GM21528 (cell line): ENCODE measurements at regions not wholly inside any gene's neighbourhood (a gene's known extent, or its start where the extent isn't known, plus 50 kb on each side); places are given as distances from the start of the nearest gene placed in this dataset.

Experiments used
- ATAC-seq: cut with Tn5 transposase; IDR thresholded peaks from one replicate; pipeline ENCODE4 v1.9.1; 2021; ENCODE audit warnings: mild to moderate bottlenecking, moderate library complexity; ENCODE audit not compliant: unreplicated experiment, low FRiP score

DNA sequence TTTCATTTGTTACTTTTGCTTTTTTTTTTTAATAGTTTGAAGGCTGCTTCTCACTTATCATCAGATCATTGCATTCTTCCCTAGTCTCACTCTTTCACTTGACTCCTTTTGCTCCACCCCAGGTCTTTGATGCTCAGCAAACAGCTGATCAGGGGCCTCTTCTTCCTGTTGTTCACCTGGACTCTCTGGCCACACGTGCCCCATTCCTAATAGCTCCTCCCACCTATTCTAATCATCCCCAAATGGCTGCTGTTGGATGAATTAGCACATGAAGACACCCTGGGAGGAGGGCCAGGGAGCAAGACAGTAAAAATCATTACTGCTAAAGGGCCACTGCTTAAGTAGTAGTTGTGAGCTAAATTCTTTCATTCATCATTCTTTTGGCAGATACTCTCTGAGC, 119.5 kb downstream of the MAB21L3 start:
- ATAC-seq = no peak

DNA sequence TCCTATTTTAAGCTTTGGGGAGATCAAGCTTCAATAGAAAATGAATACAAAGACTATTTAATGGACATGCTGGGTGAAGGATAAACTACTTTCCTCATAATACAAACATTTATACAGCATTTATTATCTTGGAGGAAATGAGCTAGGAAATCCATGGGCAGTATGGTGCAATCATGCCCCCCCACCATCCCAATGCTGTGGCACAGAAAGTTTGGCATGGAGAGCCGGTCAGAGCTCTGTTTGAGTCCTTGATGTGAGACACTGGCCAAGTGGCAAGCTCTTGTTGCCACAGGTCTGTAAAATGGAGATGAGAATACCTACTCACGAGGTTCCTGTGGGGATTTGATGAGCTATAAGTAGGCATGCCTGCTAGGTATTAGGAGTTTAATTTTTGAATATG, 120.6 kb downstream of the MAB21L3 start:
- ATAC-seq = no peak

DNA sequence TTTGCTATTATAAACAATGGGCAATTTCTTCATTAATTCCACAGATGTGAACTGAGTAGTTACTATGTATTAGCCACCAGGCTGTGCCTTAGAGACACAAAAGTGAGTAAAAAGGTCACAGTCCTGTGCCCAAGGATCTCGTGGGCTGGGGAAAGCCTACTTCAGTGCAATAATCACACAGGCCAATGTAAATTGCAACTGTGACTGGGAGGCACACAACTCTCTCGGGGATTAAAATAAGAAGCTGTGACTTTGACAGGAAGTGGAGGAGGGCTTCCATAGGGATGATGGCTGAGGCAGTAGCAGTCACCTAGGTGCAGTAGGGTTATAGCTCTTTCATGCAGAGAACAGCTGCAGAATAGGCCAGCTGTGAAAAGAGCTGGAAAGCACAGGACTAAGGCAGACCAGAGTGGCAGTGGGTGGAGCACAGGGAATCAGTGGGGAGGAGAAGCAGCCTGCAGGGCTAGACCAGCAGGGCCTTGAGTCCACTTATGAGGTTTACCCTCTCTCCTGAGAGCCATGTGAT, 121.9 kb downstream of the MAB21L3 start:
- no peak for ATAC-seq

DNA sequence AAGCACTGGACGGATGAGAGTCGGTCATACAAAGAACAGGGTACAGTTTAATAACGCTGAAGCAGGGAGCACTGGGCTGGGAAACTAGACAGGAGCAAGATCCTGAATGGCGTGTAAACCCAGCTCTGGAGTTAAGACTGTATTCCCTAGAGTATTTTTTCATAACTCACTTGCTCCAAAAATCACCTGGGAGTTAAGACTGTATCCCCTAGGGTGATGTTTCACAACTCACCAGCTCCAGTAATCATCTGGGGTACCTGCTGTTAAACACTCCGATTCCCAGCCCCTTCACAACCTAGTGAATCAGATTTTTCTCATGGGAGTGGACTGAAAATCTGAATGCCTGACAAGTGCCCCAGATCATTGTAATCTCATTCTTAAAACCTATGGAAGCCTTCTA, 123.2 kb downstream of the MAB21L3 start:
- no peak for ATAC-seq

DNA sequence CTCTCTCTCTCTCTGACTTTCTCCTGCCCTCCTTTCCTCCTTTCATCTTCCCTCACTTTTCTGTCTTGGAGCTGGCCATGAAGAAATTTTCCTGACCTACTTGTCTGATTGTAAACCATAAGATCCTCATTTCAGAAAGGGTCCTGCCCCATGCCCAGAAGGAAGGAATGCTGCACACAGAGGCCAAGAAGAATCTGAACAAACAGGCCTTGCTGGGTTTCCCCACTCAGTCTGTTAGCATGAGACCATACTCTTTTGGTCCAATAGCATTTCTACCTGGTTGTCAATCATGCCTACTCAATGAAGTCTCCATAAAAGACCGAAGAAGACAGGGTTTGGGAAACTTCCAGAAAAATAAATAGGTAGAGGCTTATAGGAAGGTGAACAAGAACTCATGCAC, 128.7 kb downstream of the MAB21L3 start:
- ATAC-seq = no peak

DNA sequence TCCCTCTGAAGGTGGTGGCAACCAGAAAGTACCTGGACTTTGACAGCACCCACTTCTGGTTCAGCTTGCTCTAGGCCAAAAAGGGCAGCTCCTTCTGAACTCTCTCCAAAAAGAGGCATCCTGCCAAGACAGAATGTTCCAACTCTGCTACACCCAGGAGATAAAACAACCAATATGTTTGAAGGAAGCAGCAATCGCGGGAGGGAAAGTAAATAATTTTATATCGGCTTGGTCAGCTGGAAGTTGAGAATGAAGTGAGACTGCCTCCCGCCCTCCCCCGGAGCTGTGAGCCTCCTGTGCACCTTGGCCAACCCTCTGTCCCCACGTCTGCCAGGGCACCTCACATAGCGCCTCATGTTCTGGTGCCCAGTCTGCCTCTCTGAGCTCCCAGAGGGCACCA, 130.3 kb upstream of the ATP1A1 start:
- no peak for ATAC-seq

DNA sequence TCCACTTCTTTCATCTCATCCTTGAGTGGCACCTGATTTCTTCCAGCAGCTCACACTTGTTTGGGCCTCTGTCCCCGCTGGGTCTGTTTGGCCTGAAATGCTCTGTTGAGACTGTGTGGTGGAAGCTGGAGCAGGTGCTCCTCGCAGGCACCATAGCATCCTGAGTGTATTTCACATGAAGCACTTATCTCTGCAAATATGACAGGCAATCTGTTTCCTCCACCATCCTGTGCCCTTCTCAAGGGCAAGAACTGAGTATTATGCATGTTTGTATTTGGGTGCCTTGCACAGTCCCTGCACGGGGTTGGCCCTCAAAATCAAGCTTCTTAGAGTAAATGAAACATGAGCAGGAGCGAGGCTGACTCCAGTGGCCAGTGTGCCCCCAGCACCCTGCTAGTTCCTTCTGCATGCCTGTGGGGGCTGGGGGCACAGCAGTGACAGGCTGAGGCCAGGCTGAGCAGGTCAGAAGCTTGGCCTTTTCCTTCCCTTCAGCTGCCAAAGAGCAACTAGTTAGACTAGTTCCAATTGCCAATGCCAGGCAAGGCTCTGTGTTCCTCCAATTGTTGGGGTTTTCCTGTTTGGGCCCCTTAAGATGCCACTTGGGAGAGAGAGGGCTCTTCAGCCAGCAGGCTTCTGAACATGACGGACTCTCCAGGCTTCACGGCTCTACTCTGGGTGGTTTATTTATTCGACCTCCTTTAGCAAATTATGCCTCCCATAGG, 129.6 kb upstream of the ATP1A1 start:
- no peak for ATAC-seq

DNA sequence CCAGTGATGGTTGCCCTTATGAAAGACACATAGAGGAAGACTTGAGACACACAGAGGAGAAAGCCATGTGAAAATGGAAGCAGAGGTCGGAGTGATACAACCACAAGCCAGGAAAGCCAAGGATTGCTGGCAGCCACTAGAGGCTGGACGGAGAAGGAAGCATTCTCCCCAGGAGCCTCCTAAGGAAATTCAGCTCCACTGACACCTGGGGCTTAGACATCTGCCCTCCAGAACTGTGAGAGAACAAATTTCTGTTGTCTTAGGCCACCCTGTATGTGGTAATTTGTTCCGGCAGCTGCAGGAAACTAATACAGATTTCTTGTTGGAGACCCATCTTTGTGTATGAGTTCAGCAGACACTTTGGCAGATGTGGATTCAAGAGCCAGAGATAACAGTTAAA, 126.9 kb upstream of the ATP1A1 start:
- no peak for ATAC-seq

DNA sequence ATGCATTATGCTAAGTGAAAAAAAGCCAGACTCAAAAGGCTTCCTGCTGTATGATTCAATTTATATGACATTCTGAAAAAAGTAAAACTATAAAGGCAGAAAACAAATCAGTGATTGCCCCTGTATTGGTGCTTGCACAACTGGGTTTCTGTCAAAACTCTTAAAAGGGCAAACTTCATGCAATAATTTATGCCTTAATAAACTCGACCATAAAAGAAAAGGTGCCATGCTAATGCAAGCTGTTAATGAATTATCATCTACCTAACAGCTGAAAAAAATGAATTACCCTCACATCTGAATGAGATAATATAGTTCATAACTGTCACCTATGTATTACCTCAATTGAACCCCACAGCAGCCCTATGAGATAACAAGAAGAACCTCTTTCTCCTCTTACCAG, 120.8 kb upstream of the ATP1A1 start:
- ATAC-seq = no peak

DNA sequence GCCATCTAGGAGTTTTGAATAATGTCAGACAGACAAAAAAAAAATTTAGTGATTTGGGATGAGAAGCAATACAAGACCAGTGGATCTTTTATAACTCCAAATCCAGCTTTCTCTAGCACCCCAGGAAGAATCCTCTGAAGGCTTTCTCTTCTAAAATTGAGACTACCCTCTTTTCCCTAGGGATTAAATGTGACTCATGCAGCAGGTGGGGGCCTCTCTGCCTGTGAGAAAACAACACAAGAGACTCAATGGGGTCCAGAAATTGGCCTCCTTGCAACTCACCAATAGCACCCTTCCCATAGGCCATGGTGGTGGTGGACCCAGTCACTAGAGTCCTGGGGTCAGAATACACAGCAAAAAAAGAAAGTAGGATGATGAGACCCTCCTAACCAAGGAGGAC, 120.3 kb upstream of the ATP1A1 start:
- no peak for ATAC-seq

DNA sequence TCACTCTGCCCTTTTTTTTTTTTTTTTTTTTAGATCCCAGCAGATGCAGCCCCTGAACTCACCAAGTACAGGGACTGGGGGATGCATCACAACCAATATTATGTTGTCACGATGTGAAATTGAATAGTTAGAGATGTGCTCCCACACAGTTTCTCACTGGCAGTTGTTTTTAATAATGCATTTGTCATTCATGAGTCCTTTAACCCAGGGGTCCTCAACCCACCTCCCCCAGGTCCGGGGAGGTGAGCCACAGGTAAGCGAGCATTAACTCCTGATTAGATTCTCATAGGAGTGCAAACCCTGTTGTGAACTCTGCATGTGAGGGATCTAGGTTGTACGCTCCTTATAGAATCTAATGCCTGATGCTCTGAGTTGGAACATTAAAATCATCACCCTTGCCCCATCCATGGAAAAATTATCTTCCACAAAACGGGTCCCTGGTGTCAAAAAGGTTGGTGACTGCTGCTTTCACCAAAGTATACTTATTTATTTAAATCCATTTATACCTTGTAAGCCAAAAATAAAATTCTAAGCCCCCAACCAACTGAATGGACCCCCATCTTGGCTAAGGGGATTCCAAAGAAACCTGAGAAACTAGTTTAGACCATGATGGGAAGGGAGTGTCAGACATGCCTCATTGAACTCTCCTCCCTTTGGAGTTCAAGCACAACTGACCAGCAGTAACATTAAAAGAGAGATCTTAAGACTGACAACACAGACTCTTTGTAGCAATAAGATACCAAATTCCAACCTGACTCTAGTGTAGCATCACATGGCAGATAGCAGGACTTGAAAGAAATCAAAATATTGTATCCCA, 119.3 kb upstream of the ATP1A1 start:
- no peak for ATAC-seq

DNA sequence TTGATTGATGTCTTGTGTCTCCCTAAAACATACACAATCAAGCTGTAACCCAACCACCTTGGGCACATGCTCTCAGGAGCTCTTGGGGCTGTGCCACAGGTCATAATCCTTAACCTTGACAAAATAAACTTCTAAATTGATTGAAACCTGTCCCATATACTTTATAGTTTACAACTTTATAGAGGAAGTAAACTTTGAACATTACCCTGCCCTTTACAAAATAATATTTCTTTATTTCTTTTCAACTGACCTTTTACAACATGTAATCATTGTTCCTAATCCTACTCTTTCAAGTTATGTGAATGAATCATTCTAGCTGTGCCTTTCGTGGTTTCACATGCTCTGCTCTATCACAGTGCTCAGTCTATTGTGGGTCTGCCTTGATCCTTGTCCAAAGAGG, 118.3 kb upstream of the ATP1A1 start:
- ATAC-seq = no peak

DNA sequence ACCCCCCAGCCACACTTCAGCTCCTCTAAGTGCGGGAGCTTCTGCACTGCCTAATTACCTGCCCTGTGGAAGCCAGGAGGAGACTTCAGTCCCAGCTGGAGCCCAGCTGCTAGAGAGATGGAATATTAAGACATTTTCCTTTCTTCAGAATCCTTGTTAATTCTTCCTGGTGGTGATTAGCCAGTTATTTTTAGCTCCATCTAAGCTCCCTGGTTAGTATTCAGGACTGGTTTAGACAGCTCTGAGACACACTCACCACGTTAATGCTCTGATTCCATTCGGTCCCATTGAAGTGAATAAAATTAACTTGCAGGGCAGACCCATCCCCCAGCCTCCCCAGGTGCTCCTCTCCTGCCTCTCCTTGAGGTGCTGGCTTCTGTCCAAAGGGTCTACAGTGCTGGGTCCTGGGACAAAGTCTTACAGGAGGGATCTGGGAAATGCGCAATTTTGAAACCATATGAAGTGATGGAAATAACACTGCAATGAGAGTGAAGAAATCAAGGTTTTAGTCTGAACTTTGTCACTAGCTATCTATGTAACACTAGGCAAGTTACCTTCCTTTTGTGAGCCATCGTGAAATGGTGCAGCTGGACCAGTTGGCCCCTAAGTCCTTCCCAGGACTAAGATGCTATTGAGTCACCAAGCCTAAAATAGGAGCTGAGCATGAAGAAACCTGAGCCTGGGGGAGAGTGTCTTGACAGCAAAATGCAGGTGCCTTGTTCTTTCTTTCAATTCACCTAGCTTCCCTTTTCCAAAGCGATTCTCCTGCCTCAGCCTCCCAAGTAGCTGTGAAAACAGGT, 117.4 kb upstream of the ATP1A1 start:
- no peak for ATAC-seq

DNA sequence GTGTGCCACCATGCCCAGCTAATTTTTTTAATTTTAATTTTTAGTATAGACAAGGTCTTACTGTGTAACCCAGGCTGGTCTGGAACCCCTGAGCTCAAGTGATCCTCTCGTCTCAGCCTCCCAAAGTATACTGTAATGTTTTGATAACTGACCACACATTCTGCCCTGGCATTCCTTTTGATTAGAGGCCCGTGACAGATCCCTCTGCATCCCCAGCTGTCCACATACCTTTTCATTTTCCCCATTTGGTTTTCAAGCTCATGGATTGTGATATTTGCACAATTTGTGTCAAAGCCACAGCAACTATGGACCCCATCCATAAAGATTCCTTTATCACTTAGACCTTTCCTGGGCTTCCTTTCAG, 116.8 kb upstream of the ATP1A1 start:
- no peak for ATAC-seq

DNA sequence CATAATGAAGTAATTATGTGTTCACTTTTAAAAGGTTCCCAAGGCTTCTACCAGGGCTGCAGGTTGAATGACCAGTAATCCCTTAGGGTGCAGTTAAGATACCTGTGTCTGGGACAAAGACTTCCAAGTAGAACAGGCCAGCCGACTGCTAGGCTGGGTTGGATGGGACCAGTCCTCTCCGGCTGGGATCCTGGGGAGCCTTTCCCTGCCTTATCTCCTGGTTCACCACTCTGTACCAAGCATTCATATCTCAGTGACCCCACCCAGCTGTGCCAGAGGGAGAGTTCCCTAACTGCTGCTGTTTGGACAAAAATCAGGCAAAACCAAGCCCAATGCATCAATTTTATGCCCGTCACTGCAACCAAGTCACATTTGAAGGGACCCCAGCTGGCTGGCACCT, 116.2 kb upstream of the ATP1A1 start:
- no peak for ATAC-seq

DNA sequence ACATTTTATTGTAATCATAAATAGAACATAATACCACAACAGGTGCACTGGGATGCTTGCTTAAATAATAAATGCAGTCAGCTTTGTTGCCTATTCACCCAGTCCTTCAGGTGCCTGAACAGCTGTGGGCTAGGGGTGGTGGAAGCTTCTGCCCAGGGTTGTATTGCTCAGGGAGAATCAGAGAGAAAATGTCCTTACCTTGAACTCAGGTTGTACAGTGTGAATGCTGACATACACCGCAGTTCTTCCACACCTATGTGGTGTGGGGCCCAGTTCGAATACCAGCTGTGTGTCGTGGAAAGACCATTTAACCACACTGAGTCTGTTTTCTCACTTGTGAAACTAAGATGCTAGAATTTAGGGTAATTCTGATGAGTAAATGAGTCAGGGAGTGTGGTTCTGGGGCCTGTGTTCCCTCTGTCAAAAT, 115.7 kb upstream of the ATP1A1 start:
- no peak for ATAC-seq

DNA sequence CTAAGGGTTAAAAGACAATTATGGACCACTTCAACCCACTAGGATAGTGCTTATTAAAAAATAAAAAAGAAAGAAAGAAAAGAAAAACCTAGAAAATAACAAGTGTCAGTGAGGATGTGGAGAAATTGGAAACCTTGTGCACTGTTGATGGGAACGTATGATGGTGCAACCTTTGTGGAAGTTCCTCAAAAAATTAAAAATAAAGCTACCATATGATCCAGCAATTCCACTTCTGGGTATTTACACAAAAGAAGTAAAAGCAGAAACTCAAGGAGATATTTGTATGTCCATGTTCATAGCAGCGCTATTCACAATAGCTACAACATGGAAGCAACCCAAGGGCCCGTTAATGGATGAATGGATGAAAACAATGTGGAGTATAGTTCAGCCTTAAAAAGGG, 115.2 kb upstream of the ATP1A1 start:
- ATAC-seq = no peak

DNA sequence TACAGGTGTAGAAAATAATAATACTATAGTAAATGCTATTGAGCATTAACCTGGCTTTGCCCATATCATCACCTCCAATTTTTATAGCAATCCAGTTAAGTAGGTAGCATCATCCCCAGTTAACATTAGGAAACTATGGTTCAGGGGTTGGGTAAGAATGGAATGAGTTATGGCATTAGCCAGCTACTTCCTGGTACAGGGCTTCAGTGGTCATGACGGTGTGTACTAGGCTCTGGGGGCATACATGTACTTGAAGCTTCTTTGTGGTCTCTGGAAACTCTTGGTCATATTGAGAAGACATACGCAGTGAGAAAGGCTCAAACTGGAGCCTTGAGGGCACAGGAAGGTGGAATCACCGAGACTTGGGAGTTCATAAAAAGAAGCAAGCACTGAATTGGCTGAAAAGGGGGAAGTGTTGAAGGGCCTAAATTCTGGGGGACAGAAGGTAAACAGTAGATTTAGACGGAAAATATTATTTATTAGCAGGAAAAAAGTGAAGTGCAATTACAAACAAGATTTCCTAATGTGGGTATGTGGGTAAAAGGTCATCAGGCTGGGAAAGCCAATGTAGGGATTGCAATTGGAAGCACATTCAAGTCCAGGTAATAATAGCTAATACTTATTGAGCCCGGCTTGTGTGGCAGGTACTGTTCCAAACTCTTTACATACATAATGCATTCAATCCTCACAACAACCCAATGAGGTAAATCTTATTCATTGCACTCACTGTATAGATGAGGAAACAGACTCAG, 114.2 kb upstream of the ATP1A1 start:
- ATAC-seq = no peak

DNA sequence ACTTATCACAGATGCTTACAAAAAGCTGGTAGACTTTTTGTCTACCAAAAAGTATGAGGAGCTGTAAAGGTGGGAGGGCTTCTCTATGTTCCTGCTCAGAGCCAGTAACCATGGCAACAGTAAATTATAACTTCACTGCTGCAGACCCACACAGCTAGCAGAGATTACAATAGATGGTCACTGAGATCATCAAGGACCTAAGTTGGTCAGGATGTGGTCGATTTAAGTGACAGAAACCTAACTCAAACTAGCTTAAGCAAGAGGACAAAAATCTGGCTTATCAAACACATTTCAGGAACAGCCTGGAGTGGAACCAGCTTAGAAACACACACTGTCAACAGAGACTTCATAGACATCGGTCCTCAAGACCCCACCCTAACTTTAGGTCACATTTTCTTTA, 113.4 kb upstream of the ATP1A1 start:
- no peak for ATAC-seq

DNA sequence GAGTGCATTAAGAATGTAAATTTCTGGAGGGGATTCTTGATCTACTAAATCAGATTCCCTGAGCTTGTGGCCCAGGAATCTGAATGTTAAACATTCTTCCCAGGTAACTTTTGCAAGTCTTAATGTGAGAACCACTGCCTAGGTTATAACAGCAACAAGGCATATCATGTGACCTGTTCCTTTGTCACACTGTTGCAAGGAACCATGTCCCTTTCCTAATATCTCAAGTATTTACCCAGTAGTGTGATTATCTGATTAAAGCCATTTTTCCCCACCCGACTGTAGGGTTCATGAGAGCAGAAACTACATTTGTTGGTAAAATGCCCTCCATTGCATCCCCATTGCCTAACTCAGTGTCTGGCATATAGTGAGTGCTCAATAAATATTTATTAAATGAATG, 112.9 kb upstream of the ATP1A1 start:
- no peak for ATAC-seq
